Cardiac muscle cell (in vitro differentiated cells and primary cell): ENCODE measurements at regions not wholly inside any gene's neighbourhood (a gene's known extent, or its start where the extent isn't known, plus 50 kb on each side); places are given as distances from the start of the nearest gene placed in this dataset.

ENCODE experiments used
- DNase-seq, 2 donors: peaks; one replicate each; pipeline versions ENCODE4 v3.0.0 to v3.0.0-alpha.2; 2010 to 2017; ENCODE audit warnings: low read depth in 1 of 2, low spot score in 1 of 2
- H3K27ac ChIP-seq: fragments of 200-600 bp; sonication (generic); 2 replicates; pipeline ENCODE4 v1.5.1; 2016
- H3K27me3 ChIP-seq: fragments of 200-600 bp; sonication (generic); 2 replicates; pipeline ENCODE4 v1.6.0; 2016; ENCODE audit warnings: control low read depth
- H3K36me3 ChIP-seq: fragments of 200-600 bp; sonication (generic); 2 replicates; pipeline ENCODE4 v1.5.1; 2016; ENCODE audit warnings: control low read depth
- H3K4me1 ChIP-seq: fragments of 200-600 bp; sonication (generic); 2 replicates; pipeline ENCODE4 v1.8.1; 2017; ENCODE audit warnings: low read depth, mild to moderate bottlenecking, mixed run types
- H3K4me3 ChIP-seq: fragments of 200-600 bp; sonication (generic); 2 replicates; pipeline ENCODE4 v1.5.1; 2016; ENCODE audit warnings: mild to moderate bottlenecking
- H3K9me3 ChIP-seq: fragments of 200-600 bp; sonication (generic); 2 replicates; pipeline ENCODE4 v1.5.1; 2017; ENCODE audit warnings: low read depth, mild to moderate bottlenecking, control low read depth
- TF ChIP-seq, protein P1 (sequence below): IDR thresholded peaks from 2 replicates; pipeline ENCODE4 v1.5.1; 2012; ENCODE audit warnings: low read depth, mild to moderate bottlenecking, low read length

DNA sequence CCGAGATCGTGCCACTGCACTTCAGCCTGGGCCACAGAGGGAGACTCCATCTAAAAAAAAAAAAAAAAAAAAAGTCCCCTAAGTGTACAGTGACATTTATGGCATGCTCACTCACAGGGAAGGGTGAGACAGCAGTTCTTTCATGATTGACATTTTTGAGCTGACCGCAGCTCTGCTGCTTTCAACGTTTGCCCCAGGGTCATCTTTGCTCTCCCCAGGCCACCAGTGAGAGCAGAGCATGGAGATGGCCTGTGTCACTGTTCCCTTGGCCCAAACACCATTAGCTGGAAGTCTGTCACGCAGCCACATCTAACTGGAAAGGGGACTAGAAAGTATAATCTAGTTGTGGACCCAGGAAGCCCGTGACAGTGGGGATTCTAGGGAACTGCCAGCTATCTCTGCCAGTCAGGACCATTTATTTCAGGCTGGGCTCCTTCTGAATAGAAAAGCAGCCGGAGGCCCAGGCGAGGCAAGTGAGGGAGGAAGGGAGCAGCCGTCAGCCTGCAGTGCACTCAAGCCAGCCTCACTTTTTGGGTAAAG lies 193.4 kb upstream of the HES1 start:
- H3K4me1 ChIP-seq: no peaks in the 10 kb centered on the region
- H3K36me3 ChIP-seq: no peaks in the 10 kb centered on the region
- no peak overlapping the region for H3K4me3 ChIP-seq
- no peak for DNase-seq
- TF ChIP-seq, protein P1, sequence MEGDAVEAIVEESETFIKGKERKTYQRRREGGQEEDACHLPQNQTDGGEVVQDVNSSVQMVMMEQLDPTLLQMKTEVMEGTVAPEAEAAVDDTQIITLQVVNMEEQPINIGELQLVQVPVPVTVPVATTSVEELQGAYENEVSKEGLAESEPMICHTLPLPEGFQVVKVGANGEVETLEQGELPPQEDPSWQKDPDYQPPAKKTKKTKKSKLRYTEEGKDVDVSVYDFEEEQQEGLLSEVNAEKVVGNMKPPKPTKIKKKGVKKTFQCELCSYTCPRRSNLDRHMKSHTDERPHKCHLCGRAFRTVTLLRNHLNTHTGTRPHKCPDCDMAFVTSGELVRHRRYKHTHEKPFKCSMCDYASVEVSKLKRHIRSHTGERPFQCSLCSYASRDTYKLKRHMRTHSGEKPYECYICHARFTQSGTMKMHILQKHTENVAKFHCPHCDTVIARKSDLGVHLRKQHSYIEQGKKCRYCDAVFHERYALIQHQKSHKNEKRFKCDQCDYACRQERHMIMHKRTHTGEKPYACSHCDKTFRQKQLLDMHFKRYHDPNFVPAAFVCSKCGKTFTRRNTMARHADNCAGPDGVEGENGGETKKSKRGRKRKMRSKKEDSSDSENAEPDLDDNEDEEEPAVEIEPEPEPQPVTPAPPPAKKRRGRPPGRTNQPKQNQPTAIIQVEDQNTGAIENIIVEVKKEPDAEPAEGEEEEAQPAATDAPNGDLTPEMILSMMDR: no peak
- H3K27ac ChIP-seq: no peak overlapping the region
- no peaks in the 10 kb centered on the region for H3K9me3 ChIP-seq
- peaks cover 4% of the 10 kb centered on the region for H3K27me3 ChIP-seq

DNA sequence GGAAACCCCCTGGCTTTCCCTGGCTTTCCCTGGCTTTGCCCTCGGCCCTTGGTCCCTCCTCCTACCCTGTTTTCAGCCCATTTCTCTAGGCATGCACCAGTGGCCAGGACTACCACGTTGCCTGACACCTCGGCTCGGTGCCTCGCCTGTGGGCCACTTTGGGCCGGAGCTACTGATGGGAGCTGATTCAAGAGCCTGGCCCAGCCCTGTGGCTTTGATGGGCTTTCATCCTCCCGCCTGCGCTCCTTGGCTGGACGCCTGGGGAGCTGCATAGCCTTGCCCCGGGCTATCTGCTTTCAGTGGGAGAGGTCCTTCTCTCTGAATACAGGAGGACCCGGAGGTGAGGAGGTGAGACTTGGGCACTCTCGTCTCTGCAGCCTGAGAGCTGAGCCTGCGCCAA lies 192.7 kb upstream of the HES1 start:
- Histone ChIP-seq H3K4me1 (no peaks in the 10 kb centered on the region), H3K27me3 (peaks cover 4% of the 10 kb centered on the region), H3K4me3 (no peak overlapping the region), H3K9me3 (no peaks in the 10 kb centered on the region), H3K36me3 (no peaks in the 10 kb centered on the region), H3K27ac (no peak overlapping the region)
- DNase-seq: no peak
- TF ChIP-seq, protein P1: no peak

DNA sequence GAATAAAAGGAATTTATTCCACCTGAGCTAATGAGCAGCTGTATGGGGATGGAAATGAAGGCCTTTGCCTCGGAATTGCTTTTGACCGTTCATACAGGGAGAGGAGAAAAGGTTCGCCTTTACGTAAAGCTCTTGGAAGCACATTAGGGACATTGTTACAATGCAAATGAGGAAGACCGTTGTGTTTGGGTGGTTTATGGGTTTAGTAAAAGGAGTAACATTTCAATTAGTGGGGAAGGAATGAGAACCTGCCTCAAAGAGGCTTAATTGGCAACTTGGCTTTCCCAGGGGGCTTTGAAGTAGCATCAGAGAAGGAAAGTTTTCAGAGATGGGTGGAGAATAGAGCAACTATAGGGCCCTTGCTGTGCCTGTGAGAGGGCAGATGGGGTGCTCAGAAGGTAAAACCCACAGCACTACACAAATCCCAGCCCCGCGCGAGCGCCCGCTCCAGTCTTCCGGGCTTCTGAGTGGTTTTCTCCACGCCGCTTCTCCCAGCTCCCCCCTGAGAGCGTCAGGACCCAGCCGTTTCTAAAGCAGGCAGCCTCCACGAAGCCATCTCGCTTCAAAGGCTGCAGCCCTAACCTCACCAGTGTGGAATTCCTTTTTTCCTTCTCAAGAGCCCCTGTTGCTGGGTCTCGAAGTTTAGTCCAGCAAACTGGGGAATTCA lies 192.0 kb upstream of the HES1 start:
- H3K27ac ChIP-seq: no peak overlapping the region
- no peaks in the 10 kb centered on the region for H3K4me1 ChIP-seq
- H3K9me3 ChIP-seq: no peaks in the 10 kb centered on the region
- no peak for DNase-seq
- TF ChIP-seq, protein P1: no peak
- no peak overlapping the region for H3K4me3 ChIP-seq
- H3K27me3 ChIP-seq: peaks cover 4% of the 10 kb centered on the region
- H3K36me3 ChIP-seq: no peaks in the 10 kb centered on the region

DNA sequence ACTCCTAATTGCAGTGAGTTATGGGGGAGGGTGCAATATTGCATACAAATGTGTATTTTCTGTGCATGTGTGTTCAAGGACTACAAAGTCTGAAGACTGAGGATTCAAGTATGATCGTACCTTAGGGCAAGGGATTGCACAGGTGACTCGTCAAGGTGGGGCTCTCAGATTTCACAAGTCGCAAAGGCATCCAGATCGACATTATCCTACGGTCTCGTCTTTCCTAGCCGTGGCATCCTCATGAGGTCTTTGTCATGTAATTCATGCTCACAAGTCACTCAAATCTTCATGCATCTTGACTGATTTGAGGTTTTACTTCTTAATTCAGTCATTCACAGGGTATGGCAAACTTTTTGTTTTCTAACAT lies 191.4 kb upstream of the HES1 start:
- no peak overlapping the region for H3K4me3 ChIP-seq
- H3K36me3 ChIP-seq: no peaks in the 10 kb centered on the region
- H3K27ac ChIP-seq: no peak overlapping the region
- H3K4me1 ChIP-seq: no peaks in the 10 kb centered on the region
- TF ChIP-seq, protein P1: no peak
- H3K9me3 ChIP-seq: no peaks in the 10 kb centered on the region
- H3K27me3 ChIP-seq: peaks cover 4% of the 10 kb centered on the region
- no peak for DNase-seq

DNA sequence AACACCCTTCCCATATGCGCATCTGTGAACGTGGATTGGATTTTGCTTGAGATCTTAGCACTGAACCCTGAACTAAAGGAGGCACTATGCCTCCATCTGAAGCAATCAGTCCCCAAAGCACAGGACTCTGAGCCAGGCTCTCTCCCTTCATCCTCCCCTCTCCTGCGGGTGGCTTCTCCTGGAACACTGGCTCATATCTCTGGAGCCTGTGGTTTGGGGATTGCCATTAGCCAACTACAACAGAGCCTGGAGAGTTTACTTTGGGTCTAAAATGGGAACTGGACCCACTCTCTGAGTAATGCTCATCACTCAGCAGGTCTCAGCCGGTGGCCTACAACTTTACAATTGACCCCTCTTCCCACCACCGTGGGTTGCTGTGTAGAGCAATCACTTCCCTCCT lies 190.8 kb upstream of the HES1 start:
- H3K4me1 ChIP-seq: no peaks in the 10 kb centered on the region

More for the DNA sequence above, 190.8 kb upstream of the HES1 start:
- no peak overlapping the region for H3K4me3 ChIP-seq
- peak in 1 of 2 donors; percentile 21 for DNase-seq
- TF ChIP-seq, protein P1: no peak
- peaks cover 4% of the 10 kb centered on the region for H3K27me3 ChIP-seq
- H3K27ac ChIP-seq: no peak overlapping the region
- no peaks in the 10 kb centered on the region for H3K36me3 ChIP-seq
- H3K9me3 ChIP-seq: no peaks in the 10 kb centered on the region
